GM06990 (cell line): ENCODE measurements at regions not wholly inside any gene's neighbourhood (a gene's known extent, or its start where the extent isn't known, plus 50 kb on each side); places are given as distances from the start of the nearest gene placed in this dataset.

Experiments
- DNase-seq: peaks from one replicate; pipeline ENCODE4 v3.0.0-alpha.2; 2011; ENCODE audit not compliant: insufficient read length; ENCODE audit errors: extremely low read depth
- H3K27me3 ChIP-seq: replicated peaks from 2 replicates; pipeline ENCODE4 v1.6.0; 2011; ENCODE audit warnings: low read length; ENCODE audit not compliant: control insufficient read depth, insufficient read depth
- H3K36me3 ChIP-seq: 2 replicates; pipeline ENCODE4 v1.5.1; 2011; ENCODE audit warnings: low read length; ENCODE audit not compliant: control insufficient read depth, insufficient read depth
- H3K4me3 ChIP-seq: replicated peaks from 2 replicates; pipeline ENCODE4 v1.5.1; 2011; ENCODE audit warnings: low read depth, mild to moderate bottlenecking, control low read depth, low read length
- CTCF ChIP-seq: IDR thresholded peaks from 2 replicates; pipeline ENCODE4 v1.5.1; 2011; ENCODE audit warnings: low read length, control low read depth, mild to moderate bottlenecking, inconsistent platforms; ENCODE audit not compliant: insufficient read depth, poor library complexity, severe bottlenecking

- no peak for TF ChIP-seq CTCF
- Histone ChIP-seq H3K27me3 (peaks cover 2% of the 10 kb centered on the region), H3K36me3 (no peaks in the 10 kb centered on the region), H3K4me3 (no peak overlapping the region)
- no peak for DNase-seq
These were observed 134.3 kb upstream of the PMEPA1 start for GRCh38 chr20:57843941-57844625.

- DNase-seq, result no peak
- TF ChIP-seq CTCF, result no peak
- Histone ChIP-seq H3K36me3 (no peaks in the 10 kb centered on the region), H3K27me3 (peaks cover 2% of the 10 kb centered on the region), H3K4me3 (no peak overlapping the region)
These were observed 132.9 kb upstream of the PMEPA1 start for GRCh38 chr20:57842720-57843119.

GRCh38 chr20:57841297-57841866 lies 131.6 kb upstream of the PMEPA1 start:
- no peak for TF ChIP-seq CTCF
- Histone ChIP-seq H3K4me3 (no peak overlapping the region), H3K27me3 (peaks cover 3% of the 10 kb centered on the region), H3K36me3 (no peaks in the 10 kb centered on the region)
- no peak for DNase-seq

GRCh38 chr20:57840504-57841296 lies 130.9 kb upstream of the PMEPA1 start:
- TF ChIP-seq CTCF, result no peak
- DNase-seq, result no peak

GRCh38 chr20:57840066-57840465 lies 130.3 kb upstream of the PMEPA1 start:
- Histone ChIP-seq H3K4me3 (no peak overlapping the region), H3K27me3 (peaks cover 5% of the 10 kb centered on the region), H3K36me3 (no peaks in the 10 kb centered on the region)
- TF ChIP-seq CTCF, result no peak
- no peak for DNase-seq

More at GRCh38 chr20:57840504-57841296, 130.9 kb upstream of the PMEPA1 start:
- H3K36me3 ChIP-seq, result no peaks in the 10 kb centered on the region
- peaks cover 4% of the 10 kb centered on the region for H3K27me3 ChIP-seq
- H3K4me3 ChIP-seq, result no peak overlapping the region
